ACC112 (cell line): ENCODE measurements at regions not wholly inside any gene's neighbourhood (a gene's known extent, or its start where the extent isn't known, plus 50 kb on each side); places are given as distances from the start of the nearest gene placed in this dataset.

Experiments
- H2AFZ ChIP-seq: fragments of 200-600 bp; sonication (generic); one replicate; pipeline ENCODE4 v1.6.0; 2017; ENCODE audit warnings: antibody characterized with exemption, low read length; ENCODE audit not compliant: unreplicated experiment
- H3K27ac ChIP-seq: fragments of 200-600 bp; sonication (generic); 2 replicates; pipeline ENCODE4 v1.5.1; 2014; ENCODE audit warnings: low read depth, mild to moderate bottlenecking, antibody characterized with exemption, low read length, moderate library complexity
- H3K27me3 ChIP-seq: fragments of 200-600 bp; sonication (generic); 2 replicates; pipeline ENCODE4 v1.6.1; 2014; ENCODE audit warnings: mild to moderate bottlenecking, antibody characterized with exemption, low read length, moderate library complexity, mixed read lengths; ENCODE audit not compliant: insufficient read depth
- H3K36me3 ChIP-seq: fragments of 200-600 bp; sonication (generic); 2 replicates; pipeline ENCODE4 v1.6.1; 2016; ENCODE audit warnings: mild to moderate bottlenecking, antibody characterized with exemption, low read length, moderate library complexity, mixed read lengths; ENCODE audit not compliant: insufficient read depth
- H3K4me1 ChIP-seq: fragments of 200-600 bp; sonication (generic); one replicate; pipeline ENCODE4 v1.6.1; 2016; ENCODE audit warnings: low read length, mixed read lengths; ENCODE audit not compliant: insufficient read depth, unreplicated experiment, control insufficient read depth
- H3K4me3 ChIP-seq: fragments of 200-600 bp; sonication (generic); 2 replicates; pipeline ENCODE4 v1.5.1; 2014; ENCODE audit warnings: mild to moderate bottlenecking, low read depth, low read length
- H3K79me2 ChIP-seq: fragments of 200-600 bp; sonication (generic); one replicate; pipeline ENCODE4 v1.6.0; 2016; ENCODE audit warnings: low read length; ENCODE audit not compliant: control insufficient read depth, unreplicated experiment, insufficient read depth

DNA sequence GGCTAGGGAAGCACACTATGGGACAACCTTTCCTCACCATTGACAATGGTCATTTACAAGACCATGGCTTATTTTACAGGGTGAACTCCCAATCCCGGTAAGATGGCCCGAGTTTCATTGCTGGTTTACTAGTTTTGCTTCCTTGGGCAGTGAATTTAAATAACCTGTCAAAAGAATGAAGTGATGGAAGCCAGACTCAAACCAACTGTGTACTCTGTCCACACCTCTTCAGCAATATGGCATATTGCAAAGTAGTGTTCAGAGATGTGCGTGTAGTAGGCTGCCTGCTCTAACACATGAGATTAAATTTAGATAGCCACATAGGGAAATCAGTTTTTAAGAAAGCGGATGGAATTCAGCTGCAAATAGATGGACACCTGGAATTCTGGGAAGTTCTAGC lies 58.4 kb upstream of the USPL1 start:
- no peak overlapping the region for H3K4me3 ChIP-seq
- no peak overlapping the region for H2AFZ ChIP-seq
- no peaks in the 10 kb centered on the region for H3K79me2 ChIP-seq
- no peaks in the 10 kb centered on the region for H3K27me3 ChIP-seq
- H3K27ac ChIP-seq = no peak overlapping the region
- no peaks in the 10 kb centered on the region for H3K36me3 ChIP-seq
- peaks cover 3% of the 10 kb centered on the region for H3K4me1 ChIP-seq

DNA sequence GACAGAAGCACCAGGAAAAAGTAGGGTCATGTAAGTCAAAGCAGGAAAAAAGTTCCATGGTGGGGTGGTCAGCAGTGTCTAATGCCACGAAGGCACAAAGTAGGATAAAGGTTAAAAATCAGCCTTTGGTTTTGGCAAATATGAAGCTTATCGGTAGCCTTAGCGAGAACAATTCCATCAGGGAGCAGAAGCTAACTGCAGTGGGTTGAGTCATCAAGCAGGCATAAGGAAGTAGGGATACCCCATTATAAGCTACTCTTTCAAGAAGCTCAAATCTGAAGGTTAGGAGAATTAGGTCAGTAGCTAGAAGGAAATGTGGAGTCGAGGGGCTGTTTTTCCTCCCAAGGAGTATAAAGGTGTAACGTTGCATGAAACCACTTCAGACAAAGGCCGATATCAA lies 57.5 kb upstream of the USPL1 start:
- no peak overlapping the region for H3K27ac ChIP-seq
- no peaks in the 10 kb centered on the region for H3K36me3 ChIP-seq
- H3K79me2 ChIP-seq = no peaks in the 10 kb centered on the region
- no peaks in the 10 kb centered on the region for H3K27me3 ChIP-seq
- peaks cover 3% of the 10 kb centered on the region for H3K4me1 ChIP-seq
- H2AFZ ChIP-seq = no peak overlapping the region
- no peak overlapping the region for H3K4me3 ChIP-seq

DNA sequence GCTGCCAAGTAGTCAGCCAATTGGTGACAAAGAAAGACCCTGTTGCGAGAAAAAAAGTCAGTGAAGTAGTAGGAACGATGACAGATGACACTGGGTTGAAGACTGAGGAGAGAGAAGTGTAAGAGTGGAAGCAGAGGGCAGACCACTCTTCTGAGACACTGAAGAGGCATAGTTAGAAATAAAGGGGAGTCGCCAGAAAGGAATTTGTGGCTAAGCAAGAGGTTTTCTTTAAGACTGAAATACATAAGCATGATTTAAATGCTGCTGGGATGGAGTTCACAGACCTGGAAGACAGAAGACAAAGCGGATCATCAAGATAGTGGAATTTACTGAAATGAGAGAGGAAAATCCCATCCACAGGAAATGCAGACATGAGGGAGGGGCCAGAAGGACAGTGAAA lies 56.2 kb upstream of the USPL1 start:
- Histone ChIP-seq H3K27me3 (no peaks in the 10 kb centered on the region), H3K27ac (no peak overlapping the region), H3K79me2 (no peaks in the 10 kb centered on the region), H3K36me3 (no peaks in the 10 kb centered on the region), H3K4me3 (no peak overlapping the region), H2AFZ (no peak overlapping the region), H3K4me1 (peaks cover 3% of the 10 kb centered on the region)

DNA sequence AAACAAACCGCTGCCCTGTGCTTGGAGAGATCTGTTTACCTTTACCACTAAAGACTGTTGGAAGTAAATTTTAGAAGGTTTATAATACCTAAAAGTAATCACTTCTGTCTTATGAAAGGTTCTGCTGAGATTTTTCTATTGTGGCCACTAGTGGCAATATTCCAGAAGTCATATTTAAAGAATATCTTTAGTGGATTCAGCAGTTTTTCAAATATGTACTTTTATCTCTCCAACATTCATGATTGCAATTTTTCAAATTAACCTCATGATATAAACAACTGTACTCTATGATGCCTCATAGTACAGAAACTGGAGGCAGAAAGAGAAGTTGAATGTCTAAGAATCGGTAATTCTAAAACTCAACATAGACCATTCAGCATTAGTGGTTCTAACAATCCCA lies 53.2 kb upstream of the USPL1 start:
- Histone ChIP-seq H3K4me1 (peaks cover 8% of the 10 kb centered on the region), H2AFZ (no peak overlapping the region), H3K79me2 (no peaks in the 10 kb centered on the region), H3K4me3 (no peak overlapping the region), H3K27ac (no peak overlapping the region), H3K36me3 (no peaks in the 10 kb centered on the region), H3K27me3 (no peaks in the 10 kb centered on the region)

DNA sequence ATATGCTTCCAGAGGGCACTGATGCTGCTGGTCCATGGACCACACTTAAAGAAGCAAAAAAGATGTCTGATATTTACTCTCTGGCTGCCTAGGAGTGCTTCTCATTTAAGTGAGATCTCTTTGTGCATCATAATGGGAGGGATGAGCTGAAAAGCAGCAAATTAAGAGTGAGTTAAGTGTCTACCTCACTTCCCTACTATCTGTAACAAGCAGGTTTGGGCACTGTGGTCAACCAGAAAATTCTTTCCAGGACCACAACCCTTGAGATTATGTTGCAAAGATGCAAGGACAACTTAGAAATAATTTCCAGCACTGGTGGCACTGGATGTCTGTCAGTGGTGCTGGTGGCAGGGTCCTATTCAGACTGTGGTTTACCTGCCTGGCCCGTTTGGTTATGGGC lies 52.1 kb upstream of the USPL1 start:
- no peaks in the 10 kb centered on the region for H3K79me2 ChIP-seq
- H3K27ac ChIP-seq = no peak overlapping the region
- no peaks in the 10 kb centered on the region for H3K27me3 ChIP-seq
- H3K4me3 ChIP-seq = no peak overlapping the region
- H2AFZ ChIP-seq = no peak overlapping the region
- no peaks in the 10 kb centered on the region for H3K36me3 ChIP-seq
- H3K4me1 ChIP-seq = peaks cover 17% of the 10 kb centered on the region

DNA sequence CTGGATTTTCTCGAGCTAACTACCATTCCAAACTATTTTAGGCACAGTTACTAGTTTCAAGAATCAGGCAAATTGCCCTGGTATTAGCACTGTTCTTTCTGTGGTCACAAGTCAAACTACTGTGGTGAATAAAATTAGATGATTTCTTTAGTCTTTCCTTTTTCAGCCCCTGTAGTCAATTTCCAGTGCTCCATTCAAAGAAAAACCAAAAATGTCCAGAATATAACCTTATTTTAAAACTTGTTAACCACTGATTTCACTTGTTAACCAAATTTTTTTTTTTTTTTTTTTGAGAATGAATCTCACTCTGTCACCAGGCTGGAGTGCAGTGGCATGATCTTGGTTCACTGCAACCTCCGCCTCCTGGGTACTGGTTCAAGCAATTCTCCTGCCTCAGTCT lies 50.6 kb upstream of the USPL1 start:
- Histone ChIP-seq H3K4me1 (peaks cover 23% of the 10 kb centered on the region), H3K27me3 (no peaks in the 10 kb centered on the region), H3K36me3 (no peaks in the 10 kb centered on the region), H3K79me2 (no peaks in the 10 kb centered on the region), H3K4me3 (no peak overlapping the region), H2AFZ (no peak overlapping the region), H3K27ac (no peak overlapping the region)
